Neural progenitor cell (in vitro differentiated cells): ENCODE measurements at regions not wholly inside any gene's neighbourhood (a gene's known extent, or its start where the extent isn't known, plus 50 kb on each side); places are given as distances from the start of the nearest gene placed in this dataset.

Source experiments
- DNase-seq: peaks from one replicate; pipeline ENCODE4 v3.0.0-alpha.2; 2016; ENCODE audit warnings: low spot score
- H2AFZ ChIP-seq: fragments of 200-600 bp; sonication (generic); replicated peaks from 2 replicates; pipeline ENCODE4 v1.6.1; 2016; ENCODE audit warnings: antibody characterized with exemption
- H3F3A ChIP-seq: fragments of 200-600 bp; sonication (generic); 2 replicates; pipeline ENCODE4 v1.6.1; 2016; ENCODE audit warnings: antibody characterized with exemption, low read depth
- H3K27ac ChIP-seq: fragments of 200-600 bp; sonication (generic); 2 replicates; pipeline ENCODE4 v1.5.1; 2016; ENCODE audit warnings: mild to moderate bottlenecking
- H3K27me3 ChIP-seq: fragments of 200-600 bp; sonication (generic); 2 replicates; pipeline ENCODE4 v1.6.1; 2016; ENCODE audit warnings: mild to moderate bottlenecking, moderate library complexity
- H3K36me3 ChIP-seq: fragments of 200-600 bp; sonication (generic); 2 replicates; pipeline ENCODE4 v1.5.1; 2016
- H3K4me1 ChIP-seq: fragments of 200-600 bp; sonication (generic); 2 replicates; pipeline ENCODE4 v1.6.1; 2016; ENCODE audit warnings: mixed run types
- H3K4me2 ChIP-seq: fragments of 200-600 bp; sonication (generic); 2 replicates; pipeline ENCODE4 v1.6.1; 2016
- H3K4me3 ChIP-seq: fragments of 200-600 bp; sonication (generic); 2 replicates; pipeline ENCODE4 v1.5.1; 2016
- H3K79me2 ChIP-seq: fragments of 200-600 bp; sonication (generic); 2 replicates; pipeline ENCODE4 v1.6.1; 2016; ENCODE audit warnings: low read depth
- H3K9ac ChIP-seq: fragments of 200-600 bp; sonication (generic); 2 replicates; pipeline ENCODE4 v1.6.1; 2016
- H3K9me3 ChIP-seq: fragments of 200-600 bp; sonication (generic); 2 replicates; pipeline ENCODE4 v1.5.1; 2016; ENCODE audit warnings: low read depth
- H4K20me1 ChIP-seq: fragments of 200-600 bp; sonication (generic); 2 replicates; pipeline ENCODE4 v1.6.1; 2016; ENCODE audit warnings: low read depth
- H3K27ac Mint-ChIP-seq: 3 replicates; pipeline ENCODE4 v1.8.0; 2021; ENCODE audit warnings: mixed read lengths
- H3K27me3 Mint-ChIP-seq: 2 replicates; pipeline ENCODE4 v1.8.0; 2022; ENCODE audit warnings: low read depth, mild to moderate bottlenecking, inconsistent platforms, moderate library complexity, mixed read lengths; ENCODE audit not compliant: insufficient read depth
- H3K36me3 Mint-ChIP-seq: 3 replicates; pipeline ENCODE4 v1.8.0; 2021; ENCODE audit warnings: mixed read lengths
- H3K4me1 Mint-ChIP-seq: 3 replicates; pipeline ENCODE4 v1.8.0; 2021; ENCODE audit warnings: mixed read lengths
- H3K4me3 Mint-ChIP-seq: 3 replicates; pipeline ENCODE4 v1.8.0; 2021; ENCODE audit warnings: mild to moderate bottlenecking, moderate library complexity, mixed read lengths
- H3K9me3 Mint-ChIP-seq: 3 replicates; pipeline ENCODE4 v1.8.0; 2020; ENCODE audit warnings: mixed read lengths
- EZH2 ChIP-seq: fragments of 200-600 bp; sonication (generic); IDR thresholded peaks from 2 replicates; pipeline ENCODE4 v1.6.1; 2017; ENCODE audit warnings: antibody characterized with exemption, mild to moderate bottlenecking, moderate library complexity
- EZH2phosphoT487 ChIP-seq: fragments of 200-600 bp; sonication (generic); IDR thresholded peaks from 2 replicates; pipeline ENCODE4 v1.6.1; 2017; ENCODE audit warnings: antibody characterized with exemption
- TF ChIP-seq, protein P1 (sequence below): fragments of 200-600 bp; sonication (generic); IDR thresholded peaks from 2 replicates; pipeline ENCODE4 v1.5.1; 2017; ENCODE audit warnings: antibody characterized with exemption, mild to moderate bottlenecking

DNA sequence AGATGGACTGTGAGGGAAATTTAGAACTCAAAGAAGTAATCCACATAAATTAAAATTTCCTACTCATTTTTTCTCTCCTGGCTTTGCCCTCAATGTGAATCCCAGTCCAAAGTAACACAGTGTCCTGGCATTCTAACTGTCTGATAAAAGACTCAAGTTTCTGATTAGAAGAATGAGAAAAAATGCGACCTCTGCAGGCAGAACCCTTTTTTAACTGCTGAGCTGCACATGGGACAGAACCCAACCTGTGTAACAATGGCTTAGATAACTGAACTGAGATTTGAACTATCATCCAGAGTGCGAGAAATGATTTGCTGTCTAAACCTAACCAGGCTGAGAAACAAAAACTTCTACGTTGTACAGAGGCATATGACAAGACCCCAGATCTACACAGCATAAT is 385.6 kb upstream of the LRRC4C start:
- peaks cover 17% of the 10 kb centered on the region for H3K9me3 Mint-ChIP-seq
- Histone ChIP-seq H3K79me2 (no peaks in the 10 kb centered on the region), H3K27ac (no peak overlapping the region), H3K4me2 (no peak overlapping the region), H3F3A (no peaks in the 10 kb centered on the region), H3K36me3 (no peaks in the 10 kb centered on the region), H3K4me1 (no peaks in the 10 kb centered on the region), H4K20me1 (no peaks in the 10 kb centered on the region), H3K4me3 (no peak overlapping the region), H3K9me3 (peaks cover 7% of the 10 kb centered on the region), H3K9ac (no peak overlapping the region), H2AFZ (no peak overlapping the region), H3K27me3 (no peaks in the 10 kb centered on the region)
- TF ChIP-seq EZH2 = no peak
- TF ChIP-seq, protein P1, sequence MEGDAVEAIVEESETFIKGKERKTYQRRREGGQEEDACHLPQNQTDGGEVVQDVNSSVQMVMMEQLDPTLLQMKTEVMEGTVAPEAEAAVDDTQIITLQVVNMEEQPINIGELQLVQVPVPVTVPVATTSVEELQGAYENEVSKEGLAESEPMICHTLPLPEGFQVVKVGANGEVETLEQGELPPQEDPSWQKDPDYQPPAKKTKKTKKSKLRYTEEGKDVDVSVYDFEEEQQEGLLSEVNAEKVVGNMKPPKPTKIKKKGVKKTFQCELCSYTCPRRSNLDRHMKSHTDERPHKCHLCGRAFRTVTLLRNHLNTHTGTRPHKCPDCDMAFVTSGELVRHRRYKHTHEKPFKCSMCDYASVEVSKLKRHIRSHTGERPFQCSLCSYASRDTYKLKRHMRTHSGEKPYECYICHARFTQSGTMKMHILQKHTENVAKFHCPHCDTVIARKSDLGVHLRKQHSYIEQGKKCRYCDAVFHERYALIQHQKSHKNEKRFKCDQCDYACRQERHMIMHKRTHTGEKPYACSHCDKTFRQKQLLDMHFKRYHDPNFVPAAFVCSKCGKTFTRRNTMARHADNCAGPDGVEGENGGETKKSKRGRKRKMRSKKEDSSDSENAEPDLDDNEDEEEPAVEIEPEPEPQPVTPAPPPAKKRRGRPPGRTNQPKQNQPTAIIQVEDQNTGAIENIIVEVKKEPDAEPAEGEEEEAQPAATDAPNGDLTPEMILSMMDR = peak; percentile 36
- peaks cover 2% of the 10 kb centered on the region for H3K27me3 Mint-ChIP-seq
- no peaks in the 10 kb centered on the region for H3K36me3 Mint-ChIP-seq
- H3K27ac Mint-ChIP-seq = no peak overlapping the region
- H3K4me3 Mint-ChIP-seq = no peak overlapping the region
- no peaks in the 10 kb centered on the region for H3K4me1 Mint-ChIP-seq
- peak; percentile 6 for DNase-seq

DNA sequence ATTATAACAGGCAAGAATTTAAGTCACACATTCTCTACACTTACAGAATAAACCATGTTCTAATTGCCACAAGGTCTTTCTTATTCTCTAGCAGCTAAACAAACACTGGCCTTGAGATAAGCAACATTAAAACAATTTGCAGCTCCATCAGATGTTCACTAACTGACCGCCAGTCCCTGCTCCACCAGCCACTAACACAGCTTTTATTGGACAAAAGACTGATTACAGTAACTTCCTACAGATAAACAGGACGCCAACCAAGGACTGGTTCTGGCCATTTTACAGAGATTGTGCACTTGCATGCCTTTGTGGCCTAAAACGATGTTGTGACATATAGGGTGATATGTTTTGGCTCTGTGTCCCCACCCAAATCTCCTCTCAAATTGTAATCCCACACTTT is 388.9 kb upstream of the LRRC4C start:
- no peak overlapping the region for H3K27ac Mint-ChIP-seq
- no peak for TF ChIP-seq EZH2
- no peak for TF ChIP-seq EZH2phosphoT487
- TF ChIP-seq, protein P1 = no peak
- Histone ChIP-seq H3K9ac (no peak overlapping the region), H3K4me3 (no peak overlapping the region), H3K36me3 (no peaks in the 10 kb centered on the region), H3K4me1 (no peaks in the 10 kb centered on the region), H3K4me2 (no peak overlapping the region), H4K20me1 (no peaks in the 10 kb centered on the region), H2AFZ (no peak overlapping the region), H3K79me2 (no peaks in the 10 kb centered on the region), H3K9me3 (no peaks in the 10 kb centered on the region), H3F3A (no peaks in the 10 kb centered on the region), H3K27ac (no peak overlapping the region), H3K27me3 (no peaks in the 10 kb centered on the region)
- H3K36me3 Mint-ChIP-seq = no peaks in the 10 kb centered on the region
- H3K4me1 Mint-ChIP-seq = no peaks in the 10 kb centered on the region
- H3K4me3 Mint-ChIP-seq = no peak overlapping the region
- no peaks in the 10 kb centered on the region for H3K27me3 Mint-ChIP-seq
- DNase-seq = no peak
- H3K9me3 Mint-ChIP-seq = peaks cover 1% of the 10 kb centered on the region

DNA sequence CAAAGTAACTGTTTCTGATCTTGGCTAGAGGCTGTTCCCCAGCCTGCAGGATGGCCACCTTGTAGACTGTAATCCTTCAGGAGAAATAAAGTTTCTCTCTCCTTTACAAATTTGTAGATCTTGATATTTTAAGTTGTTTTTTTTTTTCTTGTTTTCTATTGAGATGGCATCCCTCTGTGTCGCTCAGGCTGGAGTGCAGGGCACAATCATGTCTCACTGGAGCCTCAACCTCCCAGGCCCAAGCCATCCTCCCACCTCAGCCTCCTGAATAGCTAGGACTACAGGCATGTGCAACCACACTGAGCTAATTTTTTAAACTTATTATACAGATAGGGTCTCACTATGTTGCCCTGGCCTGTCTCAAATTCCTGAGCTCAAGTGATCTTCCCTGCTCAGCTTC is 389.8 kb upstream of the LRRC4C start:
- no peak for DNase-seq
- TF ChIP-seq EZH2 = no peak
- TF ChIP-seq EZH2phosphoT487 = no peak
- TF ChIP-seq, protein P1 = no peak
- H3K9me3 ChIP-seq = no peaks in the 10 kb centered on the region
- H3F3A ChIP-seq = no peaks in the 10 kb centered on the region
- no peaks in the 10 kb centered on the region for H4K20me1 ChIP-seq
- H3K27ac Mint-ChIP-seq = no peak overlapping the region
- no peaks in the 10 kb centered on the region for H3K36me3 ChIP-seq
- no peaks in the 10 kb centered on the region for H3K27me3 Mint-ChIP-seq
- no peaks in the 10 kb centered on the region for H3K9me3 Mint-ChIP-seq
- H3K9ac ChIP-seq = no peak overlapping the region
- no peak overlapping the region for H3K4me2 ChIP-seq
- H3K27ac ChIP-seq = no peak overlapping the region
- H3K27me3 ChIP-seq = no peaks in the 10 kb centered on the region
- H3K4me1 Mint-ChIP-seq = no peaks in the 10 kb centered on the region
- no peak overlapping the region for H3K4me3 Mint-ChIP-seq
- no peaks in the 10 kb centered on the region for H3K36me3 Mint-ChIP-seq
- H3K79me2 ChIP-seq = no peaks in the 10 kb centered on the region
- H2AFZ ChIP-seq = no peak overlapping the region
- no peak overlapping the region for H3K4me3 ChIP-seq
- H3K4me1 ChIP-seq = no peaks in the 10 kb centered on the region

DNA sequence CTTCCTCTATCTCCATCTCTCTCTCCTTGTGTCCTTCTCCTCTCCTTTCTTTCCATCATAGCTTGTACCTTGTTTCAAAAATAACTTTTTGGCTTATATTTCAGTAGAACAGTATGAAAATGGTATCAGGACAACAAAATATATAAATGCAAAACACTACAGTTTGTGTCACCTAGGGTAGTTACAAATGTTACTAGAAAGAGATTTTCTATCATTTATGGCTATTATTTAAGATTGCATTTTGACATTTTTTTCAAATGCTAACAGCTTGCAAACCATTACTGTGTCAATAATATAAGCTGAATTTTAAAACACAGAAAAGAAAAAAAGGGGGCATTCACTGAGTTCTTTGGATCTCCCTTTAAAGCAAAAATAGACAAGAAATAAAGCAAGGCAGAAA is 392.3 kb upstream of the LRRC4C start:
- H3K27me3 ChIP-seq = no peaks in the 10 kb centered on the region
- H3K27ac Mint-ChIP-seq = no peak overlapping the region
- H3K36me3 Mint-ChIP-seq = no peaks in the 10 kb centered on the region
- no peaks in the 10 kb centered on the region for H3K9me3 ChIP-seq
- peaks cover 2% of the 10 kb centered on the region for H3K9me3 Mint-ChIP-seq
- no peaks in the 10 kb centered on the region for H3K79me2 ChIP-seq
- H3K9ac ChIP-seq = no peak overlapping the region
- no peak overlapping the region for H3K4me3 Mint-ChIP-seq
- no peak for TF ChIP-seq EZH2
- TF ChIP-seq, protein P1 = no peak
- no peak for TF ChIP-seq EZH2phosphoT487
- no peak for DNase-seq
- H4K20me1 ChIP-seq = no peaks in the 10 kb centered on the region
- no peak overlapping the region for H3K4me2 ChIP-seq
- H3K4me1 ChIP-seq = no peaks in the 10 kb centered on the region
- H3K36me3 ChIP-seq = no peaks in the 10 kb centered on the region
- H2AFZ ChIP-seq = no peak overlapping the region
- no peak overlapping the region for H3K4me3 ChIP-seq
- no peaks in the 10 kb centered on the region for H3F3A ChIP-seq
- H3K27me3 Mint-ChIP-seq = no peaks in the 10 kb centered on the region
- H3K4me1 Mint-ChIP-seq = no peaks in the 10 kb centered on the region
- H3K27ac ChIP-seq = no peak overlapping the region
